Loucy (cell line): ENCODE measurements at regions not wholly inside any gene's neighbourhood (a gene's known extent, or its start where the extent isn't known, plus 50 kb on each side); places are given as distances from the start of the nearest gene placed in this dataset.

Source experiments
- CTCF ChIP-seq: fragments of 200-600 bp; sonication (generic); conservative IDR thresholded peaks from 2 replicates; pipeline ENCODE4 v1.5.1; 2014; ENCODE audit warnings: mild to moderate bottlenecking, antibody characterized with exemption, low read length
- EZH2phosphoT487 ChIP-seq: fragments of 200-600 bp; IDR thresholded peaks from 2 replicates; pipeline ENCODE4 v1.6.1; 2018; ENCODE audit warnings: antibody characterized with exemption, mild to moderate bottlenecking, moderate library complexity, borderline replicate concordance

DNA sequence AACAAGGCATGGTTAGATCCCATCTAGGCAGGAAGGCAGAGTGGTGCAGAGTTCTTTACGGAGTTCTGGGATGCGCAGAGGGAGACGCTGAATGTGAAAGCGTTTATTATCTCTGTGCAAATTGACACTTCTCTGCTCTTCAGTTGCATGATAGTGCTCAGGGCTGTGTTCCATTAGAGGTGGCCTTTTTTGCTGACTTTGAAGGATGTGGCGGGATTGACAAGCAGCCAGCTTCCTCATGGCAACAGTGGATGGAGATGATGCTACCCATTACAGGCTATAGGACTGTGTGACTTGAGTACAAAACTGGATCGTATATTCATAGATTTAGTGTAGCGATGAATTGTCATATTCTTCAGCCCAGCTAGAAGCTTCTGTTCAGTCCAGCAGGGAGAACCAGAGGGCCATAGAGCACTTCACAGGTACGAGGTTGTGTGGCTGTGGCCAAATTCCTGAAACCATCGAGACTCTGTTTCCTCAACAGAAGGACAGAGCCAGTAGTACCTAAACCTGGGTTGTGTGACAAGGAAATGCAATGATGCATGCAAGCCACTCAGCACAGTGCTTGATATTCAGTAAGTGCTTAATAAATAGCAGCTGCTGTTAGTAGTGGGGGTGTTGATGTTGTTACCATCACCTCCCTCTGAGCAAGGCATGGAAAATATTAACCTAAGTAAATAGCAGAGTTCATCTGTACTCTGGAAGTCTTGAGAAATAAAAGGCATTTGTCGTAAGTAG lies 430.0 kb upstream of the KAZN start:
- TF ChIP-seq CTCF = no peak
- TF ChIP-seq EZH2phosphoT487 = no peak
